Pancreas (tissue), 10 donors: ENCODE measurements at regions not wholly inside any gene's neighbourhood (a gene's known extent, or its start where the extent isn't known, plus 50 kb on each side); places are given as distances from the start of the nearest gene placed in this dataset.

ENCODE experiments used
- ATAC-seq, 4 donors: fragments of 200-7000 bp; cut with Tn5 transposase; one replicate each; pipeline versions ENCODE4 v1.8.0 to v1.9.1; 2020; ENCODE audit warnings: mild to moderate bottlenecking in 4 of 4, moderate library complexity in 4 of 4
- DNase-seq, 6 donors: peaks; one replicate each; pipeline ENCODE4 v3.0.0-alpha.2; 2020
- FAIRE-seq: peaks from 2 replicates; lab custom pipeline; 2012; peaks lifted over from hg19 to GRCh38; lab: Jason Lieb, UNC
- H3K27ac ChIP-seq, 4 donors: fragments of 200-600 bp; sonication (generic); 1 replicate in 3 of 4; 2 replicates in 1 of 4; pipeline versions ENCODE4 v1.5.0 to v1.8.0; 2020
- H3K27me3 ChIP-seq, 4 donors: fragments of 200-600 bp; one replicate each; pipeline ENCODE4 v1.8.0; 2021
- H3K36me3 ChIP-seq, 3 donors: fragments of 200-600 bp; sonication (generic) in 1 of 3; one replicate each; pipeline versions ENCODE4 v1.5.0 to v1.8.0; 2020 to 2021
- H3K4me1 ChIP-seq, 3 donors: fragments of 200-600 bp; one replicate each; pipeline ENCODE4 v1.8.0; 2021
- H3K4me3 ChIP-seq, 4 donors: fragments of 200-600 bp; sonication (generic) in 2 of 4; one replicate each; pipeline versions ENCODE4 v1.5.0 to v1.8.0; 2020 to 2021
- H3K9me3 ChIP-seq, 4 donors: fragments of 200-600 bp; one replicate each; pipeline ENCODE4 v1.8.0; 2021
- WGBS, 2 donors: extraction: QIAGEN DNeasy Blood & Tissue Kit; methylation state at CpG; one replicate each; pipeline ENCODE4 v1.1.7; 2013; 5-methylcytosine and 5-hydroxymethylcytosine counted together
- intact Hi-C, 3 donors: fragments of 100-400 bp; cut with DNase I; formaldehyde crosslinking; loops; one replicate each; pipeline versions ENCODE4 v1.11.1 to v1.14.2; 2022
- TF ChIP-seq, protein P1 (sequence below), 4 donors: fragments of 200-600 bp; sonication (generic) in 3 of 4; IDR thresholded peaks; one replicate each; pipeline versions ENCODE4 v1.5.0 to v1.8.0; 2021; ENCODE audit warnings: antibody characterized with exemption in 4 of 4
- donor health status: healthy with polysubstance abuse.
- donor health status: DM: no; HTN: no; CAD: no; lungs with moderate emphysema.
- donor health status: DM: no; HTN: no; CAD: no.
- donor health status: control.
- donor health status: control.
- donor health status: Bipolar disorder and iron deficiency.
- donor health status: DM: yes; HTN: yes; CAD: no.
- donor health status: DM: no; HTN: no; CAD: no.
- donor health status: DM: no; HTN: no; CAD: no.
- donor health status: DM: yes; HTN: yes; CAD: no.

DNA sequence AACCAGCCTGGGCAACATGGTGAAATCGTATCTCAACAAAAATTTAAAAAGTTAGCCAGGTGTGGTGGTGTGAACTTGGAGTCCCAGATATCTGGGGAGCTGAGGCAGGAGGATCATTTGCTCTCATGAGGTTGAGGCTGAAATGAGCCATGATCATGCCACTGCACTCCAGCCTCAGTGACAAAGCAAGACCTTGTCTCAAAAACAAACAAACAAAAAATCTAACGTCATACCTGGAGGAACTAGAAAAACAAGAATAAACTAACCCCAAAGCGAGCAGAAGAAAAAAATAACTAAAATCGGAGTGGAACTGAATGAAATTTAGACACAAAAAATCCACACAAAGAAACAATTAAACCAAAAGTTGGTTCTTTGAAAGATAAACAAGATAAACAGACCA lies 1885.1 kb downstream of the OLFM4 start:
- Histone ChIP-seq H3K9me3 (no peaks in the 10 kb centered on the region), H3K36me3 (no peaks in the 10 kb centered on the region), H3K4me3 (no peak overlapping the region), H3K27ac (no peak overlapping the region), H3K27me3 (no peaks in the 10 kb centered on the region), H3K4me1 (no peaks in the 10 kb centered on the region)
- intact Hi-C loops, result no loop called here
- TF ChIP-seq, protein P1, sequence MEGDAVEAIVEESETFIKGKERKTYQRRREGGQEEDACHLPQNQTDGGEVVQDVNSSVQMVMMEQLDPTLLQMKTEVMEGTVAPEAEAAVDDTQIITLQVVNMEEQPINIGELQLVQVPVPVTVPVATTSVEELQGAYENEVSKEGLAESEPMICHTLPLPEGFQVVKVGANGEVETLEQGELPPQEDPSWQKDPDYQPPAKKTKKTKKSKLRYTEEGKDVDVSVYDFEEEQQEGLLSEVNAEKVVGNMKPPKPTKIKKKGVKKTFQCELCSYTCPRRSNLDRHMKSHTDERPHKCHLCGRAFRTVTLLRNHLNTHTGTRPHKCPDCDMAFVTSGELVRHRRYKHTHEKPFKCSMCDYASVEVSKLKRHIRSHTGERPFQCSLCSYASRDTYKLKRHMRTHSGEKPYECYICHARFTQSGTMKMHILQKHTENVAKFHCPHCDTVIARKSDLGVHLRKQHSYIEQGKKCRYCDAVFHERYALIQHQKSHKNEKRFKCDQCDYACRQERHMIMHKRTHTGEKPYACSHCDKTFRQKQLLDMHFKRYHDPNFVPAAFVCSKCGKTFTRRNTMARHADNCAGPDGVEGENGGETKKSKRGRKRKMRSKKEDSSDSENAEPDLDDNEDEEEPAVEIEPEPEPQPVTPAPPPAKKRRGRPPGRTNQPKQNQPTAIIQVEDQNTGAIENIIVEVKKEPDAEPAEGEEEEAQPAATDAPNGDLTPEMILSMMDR (IDR thresholded peaks at IDR 0.05), result no peak
- DNase-seq, result no peak
- no peak for FAIRE-seq
- 42 to 51% methylated on average over 4 of the region's 4 CpGs for WGBS, 2 donors
- no peak for ATAC-seq

DNA sequence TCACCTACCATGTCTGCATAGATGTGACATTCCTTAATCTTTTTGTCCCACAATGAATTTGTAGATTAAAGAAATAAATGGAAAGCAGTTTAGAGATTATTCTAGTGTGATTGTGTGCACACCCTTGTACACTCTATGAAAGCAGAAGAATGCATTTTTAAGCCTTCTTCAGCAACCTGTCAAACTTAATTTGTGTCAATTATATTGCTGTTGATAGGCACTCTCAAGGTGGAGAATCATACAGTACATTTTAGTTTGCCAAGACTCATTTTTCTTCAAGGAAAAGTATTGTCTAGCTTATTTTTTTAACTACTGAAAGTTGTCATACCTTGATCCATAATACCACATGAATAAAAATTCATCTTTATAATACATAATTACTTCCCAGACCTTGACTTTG lies 1898.9 kb downstream of the OLFM4 start:
- Histone ChIP-seq H3K36me3 (no peaks in the 10 kb centered on the region), H3K4me1 (no peaks in the 10 kb centered on the region), H3K4me3 (no peak overlapping the region), H3K9me3 (no peaks in the 10 kb centered on the region), H3K27me3 (no peaks in the 10 kb centered on the region), H3K27ac (no peak overlapping the region)
- FAIRE-seq, result no peak
- no peak for DNase-seq
- no peak for ATAC-seq
- TF ChIP-seq, protein P1 (IDR thresholded peaks at IDR 0.05), result no peak
- intact Hi-C loops, result no loop called here

DNA sequence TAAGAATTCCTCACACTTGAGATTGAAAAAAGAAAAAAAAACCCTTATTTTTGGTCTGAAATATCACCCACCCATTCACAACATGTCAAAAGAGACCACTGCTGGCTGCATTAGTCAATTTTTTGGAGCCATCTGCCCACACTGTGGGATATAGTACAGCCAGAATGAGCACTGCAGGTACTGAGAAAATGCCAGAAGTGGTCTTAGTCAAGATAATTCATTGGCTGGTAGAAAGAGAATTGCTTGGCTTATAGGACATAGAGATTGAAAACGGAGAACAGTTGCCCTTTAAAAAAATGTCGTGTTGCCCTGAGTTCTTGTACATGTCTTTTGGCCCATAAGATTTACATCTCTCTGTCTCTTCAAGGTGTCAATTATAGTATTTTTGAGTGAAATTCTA lies 1899.5 kb downstream of the OLFM4 start:
- Histone ChIP-seq H3K27me3 (no peaks in the 10 kb centered on the region), H3K36me3 (no peaks in the 10 kb centered on the region), H3K4me1 (no peaks in the 10 kb centered on the region), H3K9me3 (no peaks in the 10 kb centered on the region), H3K4me3 (no peak overlapping the region), H3K27ac (no peak overlapping the region)
- ATAC-seq (no peak), DNase-seq (no peak), FAIRE-seq (no peak)
- TF ChIP-seq, protein P1 (IDR thresholded peaks at IDR 0.05), result no peak
- 56 to 80% methylated on average over 2 of the region's 2 CpGs for WGBS, 2 donors
- intact Hi-C loops, result no loop called here

DNA sequence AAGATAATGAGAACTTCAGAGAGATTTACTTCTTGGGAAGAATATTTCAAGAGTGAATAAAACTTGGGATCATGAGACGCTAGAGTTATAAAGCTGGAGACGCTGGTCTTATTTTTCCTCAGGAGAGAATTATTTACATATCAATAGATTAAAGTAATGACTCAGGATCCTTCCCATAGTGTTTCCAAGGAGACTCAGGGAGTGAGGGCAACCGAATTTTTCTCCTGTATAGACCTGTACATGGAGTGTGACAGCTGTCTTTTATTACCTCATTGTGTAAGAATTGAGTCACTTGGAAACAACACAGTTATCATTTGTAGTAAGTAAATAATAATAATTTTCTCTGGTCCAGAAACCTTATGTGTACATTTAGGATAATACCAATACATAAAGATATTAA lies 1905.5 kb downstream of the OLFM4 start:
- DNase-seq, result no peak
- TF ChIP-seq, protein P1 (IDR thresholded peaks at IDR 0.05), result no peak
- no peak for ATAC-seq
- Histone ChIP-seq H3K9me3 (no peaks in the 10 kb centered on the region), H3K4me1 (no peaks in the 10 kb centered on the region), H3K27me3 (no peaks in the 10 kb centered on the region), H3K36me3 (no peaks in the 10 kb centered on the region), H3K4me3 (no peak overlapping the region), H3K27ac (no peak overlapping the region)
- WGBS, 2 donors, result 35% methylated on average over 3 of the region's 3 CpGs
- intact Hi-C loops, result no loop called here
- no peak for FAIRE-seq

DNA sequence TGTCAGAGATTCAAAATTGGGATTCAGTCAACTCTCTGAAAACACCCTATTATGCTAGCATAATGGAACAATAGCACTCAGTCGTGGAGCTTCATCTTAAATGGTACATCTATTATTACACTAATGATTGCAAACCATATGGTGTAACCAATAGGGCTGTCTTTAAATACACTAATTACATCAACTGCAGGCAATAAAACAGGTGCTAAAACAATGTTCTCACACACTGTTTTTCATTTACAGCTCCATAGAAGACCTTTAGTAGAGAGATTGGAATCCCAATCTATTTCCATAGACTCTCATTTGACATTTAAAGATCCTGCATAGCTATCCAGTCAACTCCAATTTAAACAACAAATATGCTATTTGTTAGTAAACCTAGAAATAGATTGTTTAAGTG lies 1917.4 kb downstream of the OLFM4 start:
- 32 to 38% methylated on average over 1 of the region's 1 CpG for WGBS, 2 donors
- H3K9me3 ChIP-seq, result no peaks in the 10 kb centered on the region
- ATAC-seq, result no peak

More for the DNA sequence above, 1917.4 kb downstream of the OLFM4 start:
- intact Hi-C loops, result no loop called here
- TF ChIP-seq, protein P1 (IDR thresholded peaks at IDR 0.05), result no peak
- FAIRE-seq, result no peak
- no peak for DNase-seq
- no peak overlapping the region for H3K4me3 ChIP-seq
- no peak overlapping the region for H3K27ac ChIP-seq
- H3K4me1 ChIP-seq, result no peaks in the 10 kb centered on the region
- H3K36me3 ChIP-seq, result no peaks in the 10 kb centered on the region
- no peaks in the 10 kb centered on the region for H3K27me3 ChIP-seq
